HCT116 (cell line): ENCODE measurements at regions not wholly inside any gene's neighbourhood (a gene's known extent, or its start where the extent isn't known, plus 50 kb on each side); places are given as distances from the start of the nearest gene placed in this dataset.

Experiments
- ATAC-seq: fragments of 200-7000 bp; cut with Tn5 transposase; 2 replicates; pipeline ENCODE4 v1.9.1; 2020; ENCODE audit warnings: mild to moderate bottlenecking, moderate library complexity
- BruUV-seq: library from RNA; stranded (reverse); fragments of 400-500 nt; replicated peaks from 2 replicates; lab custom pipeline; 2021; lab: Mats Ljungman, UMichigan
- CTCF ChIA-PET: fragments of 300-600 bp; sonication (Branson Sonifier 250); formaldehyde crosslinking; loops from one replicate; lab custom pipeline; 2021; ENCODE audit warnings: antibody characterized with exemption; lab: Charles Lee
- POLR2A ChIA-PET: fragments of 300-600, 350-600 bp; sonication (Branson Sonifier 250); formaldehyde crosslinking; loops from one replicate; lab custom pipeline; 2021; ENCODE audit warnings: antibody characterized with exemption; lab: Charles Lee
- RAD21 ChIA-PET, 2 experiments: fragments of 300-600 bp; sonication (Branson Sonifier 250); formaldehyde crosslinking; loops; one replicate each; lab custom pipeline; 2023; ENCODE audit warnings: low total read pairs in 2 of 2; ENCODE audit not compliant: uncharacterized antibody in 2 of 2, unreplicated experiment in 2 of 2, low non-redundant PET in 1 of 2; lab: Charles Lee
- DNase-seq: peaks from one replicate; pipeline ENCODE4 v3.0.0-alpha.2; 2010; ENCODE audit warnings: low read depth, low spot score
- H2AFZ ChIP-seq: fragments of 200-600 bp; shearing (Covaris generic), sonication (generic); 2 replicates; pipeline ENCODE4 v1.6.1; 2017; ENCODE audit warnings: low read depth, mixed run types, mixed read lengths, antibody characterized with exemption, low read length; ENCODE audit not compliant: poor library complexity, severe bottlenecking
- H3K27ac ChIP-seq: 2 replicates; pipeline ENCODE4 v1.5.1; 2012; ENCODE audit warnings: low read depth, low read length
- H3K27me3 ChIP-seq: fragments of 200-600 bp; sonication (generic); 2 replicates; pipeline ENCODE4 v1.6.1; 2016; ENCODE audit warnings: mixed run types, low read length, mixed read lengths; ENCODE audit not compliant: insufficient read depth
- H3K36me3 ChIP-seq, 2 experiments: fragments of 200-500 bp in 1 of 2; fragments of 200-600 bp in 1 of 2; sonication (Bioruptor generic) in 1 of 2; sonication (generic) in 1 of 2; 2 replicates each; pipeline versions ENCODE4 v1.5.1 to v1.6.1; 2014 to 2016; ENCODE audit warnings: low read length in 2 of 2, inconsistent platforms in 1 of 2, mixed read lengths in 1 of 2, mixed run types in 1 of 2; ENCODE audit not compliant: insufficient read depth in 2 of 2, control insufficient read depth in 1 of 2
- H3K4me1 ChIP-seq, 2 experiments: fragments of 200-600 bp in 1 of 2; sonication (generic) in 1 of 2; 2 replicates each; pipeline versions ENCODE4 v1.5.1 to v1.6.1; 2012 to 2017; ENCODE audit warnings: low read length in 2 of 2, inconsistent platforms in 1 of 2, mild to moderate bottlenecking in 1 of 2, mixed read lengths in 1 of 2, mixed run types in 1 of 2, moderate library complexity in 1 of 2; ENCODE audit not compliant: insufficient read depth in 2 of 2, control insufficient read depth in 1 of 2
- H3K4me2 ChIP-seq: fragments of 200-600 bp; sonication (generic); 2 replicates; pipeline ENCODE4 v1.6.1; 2017; ENCODE audit warnings: mixed run types, low read length, mixed read lengths
- H3K4me3 ChIP-seq, 2 experiments: fragments of 200-600 bp in 1 of 2; sonication (generic) in 1 of 2; replicated peaks in 1 of 2; 2 replicates each; pipeline ENCODE4 v1.5.1; 2011 to 2016; ENCODE audit warnings: low read length in 2 of 2, control low read depth in 1 of 2, low read depth in 1 of 2, mild to moderate bottlenecking in 1 of 2, mixed read lengths in 1 of 2, mixed run types in 1 of 2
- H3K79me2 ChIP-seq: fragments of 200-600 bp; sonication (generic); 2 replicates; pipeline ENCODE4 v1.6.1; 2017; ENCODE audit warnings: mild to moderate bottlenecking, mixed run types, low read length, moderate library complexity, mixed read lengths; ENCODE audit not compliant: insufficient read depth
- H3K9ac ChIP-seq: fragments of 200-600 bp; sonication (generic); 2 replicates; pipeline ENCODE4 v1.6.1; 2016; ENCODE audit warnings: low read length, mixed read lengths
- H3K9me2 ChIP-seq: fragments of 200-600 bp; sonication (generic), shearing (Covaris generic); 2 replicates; pipeline ENCODE4 v1.6.1; 2017; ENCODE audit warnings: mixed run types, mild to moderate bottlenecking, moderate library complexity; ENCODE audit not compliant: insufficient read depth
- H3K9me3 ChIP-seq, 2 experiments: fragments of 200-500 bp in 1 of 2; fragments of 200-600 bp in 1 of 2; sonication (Bioruptor generic) in 1 of 2; sonication (generic) in 1 of 2; 2 replicates each; pipeline ENCODE4 v1.6.1; 2014 to 2017; ENCODE audit warnings: low read length in 2 of 2, mixed read lengths in 2 of 2, inconsistent platforms in 1 of 2, low read depth in 1 of 2, mild to moderate bottlenecking in 1 of 2, mixed run types in 1 of 2, moderate library complexity in 1 of 2; ENCODE audit not compliant: control insufficient read depth in 1 of 2, insufficient read depth in 1 of 2
- H4K20me1 ChIP-seq: fragments of 200-600 bp; sonication (generic), shearing (Covaris generic); 2 replicates; pipeline ENCODE4 v1.6.1; 2017; ENCODE audit warnings: mixed run types, mild to moderate bottlenecking, moderate library complexity; ENCODE audit not compliant: insufficient read depth
- ATF3 ChIP-seq: IDR thresholded peaks from 2 replicates; pipeline ENCODE4 v1.6.1; 2012
- CBX3 ChIP-seq: IDR thresholded peaks from 2 replicates; pipeline ENCODE4 v1.6.1; 2012; ENCODE audit warnings: low read depth
- CEBPB ChIP-seq: IDR thresholded peaks from 2 replicates; pipeline ENCODE4 v1.6.1; 2012; ENCODE audit warnings: low read depth
- CTCF ChIP-seq, 3 experiments: fragments of 200-600 bp in 1 of 3; sonication (generic) in 1 of 3; IDR thresholded peaks in 2 of 3; conservative IDR thresholded peaks in 1 of 3; 2 replicates each; pipeline ENCODE4 v1.5.1; 2012 to 2017; ENCODE audit warnings: low read depth in 2 of 3, low read length in 2 of 3, antibody characterized with exemption in 1 of 3, borderline replicate concordance in 1 of 3, control low read depth in 1 of 3, mild to moderate bottlenecking in 1 of 3, mixed read lengths in 1 of 3, mixed run types in 1 of 3, moderate library complexity in 1 of 3; ENCODE audit not compliant: insufficient read depth in 1 of 3
- ELF1 ChIP-seq: IDR thresholded peaks from 2 replicates; pipeline ENCODE4 v1.6.1; 2012; ENCODE audit warnings: low read depth, borderline replicate concordance
- EZH2 ChIP-seq: fragments of 200-600 bp; sonication (generic); IDR thresholded peaks from 2 replicates; pipeline ENCODE4 v1.6.1; 2017; ENCODE audit warnings: antibody characterized with exemption, mixed run types
- EZH2phosphoT487 ChIP-seq: fragments of 200-600 bp; IDR thresholded peaks from 2 replicates; pipeline ENCODE4 v1.6.1; 2018; ENCODE audit warnings: antibody characterized with exemption, borderline replicate concordance
- FOSL1 ChIP-seq: IDR thresholded peaks from 2 replicates; pipeline ENCODE4 v1.6.1; 2012; ENCODE audit warnings: low read depth
- JUND ChIP-seq: IDR thresholded peaks from 2 replicates; pipeline ENCODE4 v1.6.1; 2012
- POLR2A ChIP-seq: IDR thresholded peaks from 2 replicates; pipeline ENCODE4 v1.7.0; 2011; ENCODE audit warnings: borderline replicate concordance; ENCODE audit not compliant: insufficient read depth, insufficient read length; ENCODE audit errors: extremely low read depth
- RAD21 ChIP-seq: IDR thresholded peaks from 2 replicates; pipeline ENCODE4 v1.6.1; 2012; ENCODE audit warnings: low read depth, mild to moderate bottlenecking
- SIN3A ChIP-seq: IDR thresholded peaks from 2 replicates; pipeline ENCODE4 v1.6.1; 2012; ENCODE audit warnings: low read depth
- SP1 ChIP-seq: IDR thresholded peaks from 2 replicates; pipeline ENCODE4 v1.6.1; 2012; ENCODE audit warnings: low read depth
- SRF ChIP-seq: IDR thresholded peaks from 2 replicates; pipeline ENCODE4 v1.6.1; 2012; ENCODE audit warnings: low read depth
- TCF7L2 ChIP-seq: IDR thresholded peaks from 2 replicates; pipeline ENCODE4 v1.7.0; 2011; ENCODE audit warnings: borderline replicate concordance, inconsistent platforms; ENCODE audit not compliant: insufficient read depth, insufficient read length; ENCODE audit errors: extremely low read depth
- YY1 ChIP-seq: IDR thresholded peaks from 2 replicates; pipeline ENCODE4 v1.6.1; 2011; ENCODE audit warnings: low read length, low read depth, moderate library complexity, mild to moderate bottlenecking; ENCODE audit not compliant: insufficient replicate concordance; ENCODE audit errors: extremely low read depth
- ZBTB33 ChIP-seq: IDR thresholded peaks from 2 replicates; pipeline ENCODE4 v1.6.1; 2011; ENCODE audit warnings: mild to moderate bottlenecking, low read length, moderate library complexity; ENCODE audit not compliant: insufficient replicate concordance; ENCODE audit errors: extremely low read depth
- ZFX ChIP-seq: fragments of 450-650 bp; IDR thresholded peaks from 2 replicates; pipeline ENCODE4 v1.6.1; 2017
- ZNF274 ChIP-seq: fragments of 200-500 bp; sonication (Bioruptor generic); IDR thresholded peaks from 2 replicates; pipeline ENCODE4 v1.6.1; 2014; ENCODE audit warnings: mild to moderate bottlenecking, low read depth, low read length, inconsistent platforms
- intact Hi-C: fragments of 100-400 bp; cut with micrococcal nuclease; formaldehyde crosslinking; loops from 2 replicates; pipeline ENCODE4 v1.10.0; 2022
- TF ChIP-seq, protein P1 (sequence below): IDR thresholded peaks from 2 replicates; pipeline ENCODE4 v1.6.1; 2012; ENCODE audit warnings: low read depth

DNA sequence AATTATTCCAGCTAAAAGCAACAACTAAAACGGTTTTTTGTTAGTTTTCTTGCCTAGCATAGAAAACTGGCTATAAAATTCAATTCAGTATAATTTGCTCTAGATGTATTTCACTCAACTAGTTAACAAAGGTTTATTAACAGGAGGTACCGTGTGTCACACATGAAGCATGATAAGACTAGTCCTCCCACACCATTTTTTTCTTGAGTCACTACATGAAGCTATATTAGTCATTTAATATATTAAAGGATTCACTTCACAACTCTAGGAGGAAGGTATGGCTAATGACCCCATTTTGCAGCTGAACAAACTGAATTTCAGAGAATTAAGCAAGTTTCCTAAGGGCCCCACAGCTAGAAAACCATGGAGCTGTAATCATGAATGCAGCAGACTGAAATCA, 307.8 kb upstream of the USP25 start:
- TF ChIP-seq, protein P1, sequence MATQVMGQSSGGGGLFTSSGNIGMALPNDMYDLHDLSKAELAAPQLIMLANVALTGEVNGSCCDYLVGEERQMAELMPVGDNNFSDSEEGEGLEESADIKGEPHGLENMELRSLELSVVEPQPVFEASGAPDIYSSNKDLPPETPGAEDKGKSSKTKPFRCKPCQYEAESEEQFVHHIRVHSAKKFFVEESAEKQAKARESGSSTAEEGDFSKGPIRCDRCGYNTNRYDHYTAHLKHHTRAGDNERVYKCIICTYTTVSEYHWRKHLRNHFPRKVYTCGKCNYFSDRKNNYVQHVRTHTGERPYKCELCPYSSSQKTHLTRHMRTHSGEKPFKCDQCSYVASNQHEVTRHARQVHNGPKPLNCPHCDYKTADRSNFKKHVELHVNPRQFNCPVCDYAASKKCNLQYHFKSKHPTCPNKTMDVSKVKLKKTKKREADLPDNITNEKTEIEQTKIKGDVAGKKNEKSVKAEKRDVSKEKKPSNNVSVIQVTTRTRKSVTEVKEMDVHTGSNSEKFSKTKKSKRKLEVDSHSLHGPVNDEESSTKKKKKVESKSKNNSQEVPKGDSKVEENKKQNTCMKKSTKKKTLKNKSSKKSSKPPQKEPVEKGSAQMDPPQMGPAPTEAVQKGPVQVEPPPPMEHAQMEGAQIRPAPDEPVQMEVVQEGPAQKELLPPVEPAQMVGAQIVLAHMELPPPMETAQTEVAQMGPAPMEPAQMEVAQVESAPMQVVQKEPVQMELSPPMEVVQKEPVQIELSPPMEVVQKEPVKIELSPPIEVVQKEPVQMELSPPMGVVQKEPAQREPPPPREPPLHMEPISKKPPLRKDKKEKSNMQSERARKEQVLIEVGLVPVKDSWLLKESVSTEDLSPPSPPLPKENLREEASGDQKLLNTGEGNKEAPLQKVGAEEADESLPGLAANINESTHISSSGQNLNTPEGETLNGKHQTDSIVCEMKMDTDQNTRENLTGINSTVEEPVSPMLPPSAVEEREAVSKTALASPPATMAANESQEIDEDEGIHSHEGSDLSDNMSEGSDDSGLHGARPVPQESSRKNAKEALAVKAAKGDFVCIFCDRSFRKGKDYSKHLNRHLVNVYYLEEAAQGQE = no peak
- TF ChIP-seq RAD21 (no peak), ZBTB33 (no peak), SIN3A (no peak), EZH2phosphoT487 (no peak), ELF1 (no peak), ZNF274 (no peak), CTCF (IDR thresholded peaks at IDR 0.05 in 2 of 3, conservative IDR thresholded peaks at IDR 0.05 in 1 of 3; ENCODE audit: borderline replicate concordance in 1 of 3, insufficient read depth in 1 of 3, low read depth in 2 of 3, low read length in 2 of 3) (no peak), SP1 (no peak), CBX3 (no peak), ZFX (no peak), POLR2A (no peak), CEBPB (no peak), JUND (no peak), SRF (no peak), ATF3 (no peak), TCF7L2 (no peak), FOSL1 (no peak), YY1 (no peak), EZH2 (no peak)
- TF ChIP-seq, all 23 proteins: peak for 0
- Histone ChIP-seq H3K4me1 (no peaks in the 10 kb centered on the region), H3K36me3 (no peaks in the 10 kb centered on the region), H3K79me2 (no peaks in the 10 kb centered on the region), H3K4me2 (no peak overlapping the region), H3K9ac (no peak overlapping the region), H3K27me3 (no peaks in the 10 kb centered on the region), H3K4me3 (no peak overlapping the region), H3K9me2 (no peaks in the 10 kb centered on the region), H3K9me3 (peaks cover 0 to 5% of the 10 kb centered on the region in 2 experiments; a peak in 1 of 4 replicates), H2AFZ (no peak overlapping the region), H4K20me1 (no peaks in the 10 kb centered on the region), H3K27ac (no peak overlapping the region)
- CTCF ChIA-PET = no interaction called here
- DNase-seq = no peak
- BruUV-seq = no TSS peak
- RAD21 ChIA-PET = no interaction called here
- ATAC-seq = no peak
- intact Hi-C loops = no loop called here
- POLR2A ChIA-PET = no interaction called here
